Erythroblast (primary cell): ENCODE measurements at regions not wholly inside any gene's neighbourhood (a gene's known extent, or its start where the extent isn't known, plus 50 kb on each side); places are given as distances from the start of the nearest gene placed in this dataset.

ENCODE experiments used
- GATA1 ChIP-seq: IDR thresholded peaks from 2 replicates; pipeline ENCODE4 v1.6.1; 2011; ENCODE audit warnings: low read depth, mild to moderate bottlenecking, control low read depth, low read length, moderate library complexity
- POLR2A ChIP-seq: IDR thresholded peaks from 2 replicates; pipeline ENCODE4 v1.6.1; 2011; ENCODE audit warnings: mild to moderate bottlenecking, low read length

GRCh38 chr14:49417790-49418189 lies 168.4 kb downstream of the RPS29 start:
- TF ChIP-seq POLR2A (no peak), GATA1 (no peak)
